GM13976 (cell line): ENCODE measurements at regions not wholly inside any gene's neighbourhood (a gene's known extent, or its start where the extent isn't known, plus 50 kb on each side); places are given as distances from the start of the nearest gene placed in this dataset.

Source experiments
- DNase-seq: peaks from one replicate; pipeline ENCODE4 v3.0.0; 2012; ENCODE audit warnings: low spot score
- CTCF ChIP-seq: IDR thresholded peaks from 2 replicates; pipeline ENCODE4 v1.5.1; 2012; ENCODE audit warnings: borderline replicate concordance, mild to moderate bottlenecking; ENCODE audit not compliant: insufficient read depth; ENCODE audit errors: extremely low read depth, missing control alignments, control extremely low read depth
- in situ Hi-C: fragments of 300-500 bp; cut with MboI; formaldehyde crosslinking; loops from one replicate; pipeline ENCODE4 v1.12.0; 2022; ENCODE audit warnings: low sequenced_read_pairs, mixed read lengths, inconsistent platforms; ENCODE audit not compliant: unreplicated experiment

GRCh38 chr20:22762576-22763256 lies 178.3 kb upstream of the FOXA2 start:
- no peak for TF ChIP-seq CTCF
- DNase-seq, result no peak
- in situ Hi-C loops, result no loop called here

GRCh38 chr20:22763257-22763906 lies 179.0 kb upstream of the FOXA2 start:
- DNase-seq, result no peak
- TF ChIP-seq CTCF, result no peak
- in situ Hi-C loops, result no loop called here

- TF ChIP-seq CTCF, result no peak
Measured at GRCh38 chr20:22768266-22769178, 184.2 kb upstream of the FOXA2 start.

GRCh38 chr20:22770241-22770800 lies 185.9 kb upstream of the FOXA2 start:
- DNase-seq, result no peak
- TF ChIP-seq CTCF, result no peak
- in situ Hi-C loops, result no loop called here

More at GRCh38 chr20:22768266-22769178, 184.2 kb upstream of the FOXA2 start:
- in situ Hi-C loops, result no loop called here
- DNase-seq, result no peak

GRCh38 chr20:22771706-22772105 lies 187.3 kb upstream of the FOXA2 start:
- no peak for TF ChIP-seq CTCF
- in situ Hi-C loops, result no loop called here
- DNase-seq, result no peak

GRCh38 chr20:22773344-22773743 lies 189.0 kb upstream of the FOXA2 start:
- TF ChIP-seq CTCF, result no peak
- no peak for DNase-seq
- in situ Hi-C loops, result no loop called here
